DND-41 (cell line): ENCODE measurements at regions not wholly inside any gene's neighbourhood (a gene's known extent, or its start where the extent isn't known, plus 50 kb on each side); places are given as distances from the start of the nearest gene placed in this dataset.

Experiments
- CTCF ChIP-seq: IDR thresholded peaks from 2 replicates; pipeline ENCODE4 v1.5.1; 2012; ENCODE audit warnings: borderline replicate concordance, low read length, moderate library complexity, mild to moderate bottlenecking; ENCODE audit not compliant: poor library complexity, severe bottlenecking; ENCODE audit errors: extremely low read depth
- EZH2 ChIP-seq: IDR thresholded peaks from 3 replicates; pipeline ENCODE4 v1.6.1; 2012; ENCODE audit warnings: borderline replicate concordance, low read depth, mild to moderate bottlenecking, moderate library complexity, low read length, inconsistent platforms; ENCODE audit not compliant: severe bottlenecking

- TF ChIP-seq CTCF (no peak), EZH2 (no peak)
Observed at GRCh38 chr4:96639932-96640331, 800.0 kb downstream of the PDHA2 start.
